ENCODE measurements at regions not wholly inside any gene's neighbourhood (a gene's known extent, or its start where the extent isn't known, plus 50 kb on each side); places are given as distances from the start of the nearest gene placed in this dataset.

DNA sequence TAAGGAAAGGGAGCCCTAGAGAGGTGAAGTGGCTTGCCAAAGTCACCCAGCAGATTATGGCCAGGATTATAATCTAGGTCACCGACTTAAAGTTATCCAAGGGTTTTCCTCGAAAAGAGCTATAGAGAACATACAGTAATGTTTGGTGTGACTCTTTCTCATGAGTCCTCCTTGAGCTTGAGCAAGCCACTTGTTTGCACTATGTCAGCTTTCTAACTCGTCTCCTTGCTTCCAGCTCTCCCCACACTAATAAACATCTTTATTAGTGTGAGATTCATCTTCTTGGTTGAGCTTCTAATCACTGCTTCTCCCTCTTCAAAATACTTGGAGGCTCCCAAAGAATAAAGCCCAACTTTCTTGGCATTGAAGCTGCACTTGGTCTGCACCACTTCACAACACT is 390.0 kb upstream of the USP24 start:
- intact Hi-C loops (cut with DNase I; ENCODE audit: low total_unique reads) = no loop called here
- no peak for DNase-seq (ENCODE audit: low spot score in 2 of 2)
- 56 to 66% methylated on average over 3 of the region's 3 CpGs for WGBS, 2 donors
- no peak overlapping the region for H3K4me3 ChIP-seq (ENCODE audit: low read depth, poor library complexity, severe bottlenecking)
- TF ChIP-seq POLR2A (IDR thresholded peaks at IDR 0.05) = no peak
- TF ChIP-seq, protein P1, sequence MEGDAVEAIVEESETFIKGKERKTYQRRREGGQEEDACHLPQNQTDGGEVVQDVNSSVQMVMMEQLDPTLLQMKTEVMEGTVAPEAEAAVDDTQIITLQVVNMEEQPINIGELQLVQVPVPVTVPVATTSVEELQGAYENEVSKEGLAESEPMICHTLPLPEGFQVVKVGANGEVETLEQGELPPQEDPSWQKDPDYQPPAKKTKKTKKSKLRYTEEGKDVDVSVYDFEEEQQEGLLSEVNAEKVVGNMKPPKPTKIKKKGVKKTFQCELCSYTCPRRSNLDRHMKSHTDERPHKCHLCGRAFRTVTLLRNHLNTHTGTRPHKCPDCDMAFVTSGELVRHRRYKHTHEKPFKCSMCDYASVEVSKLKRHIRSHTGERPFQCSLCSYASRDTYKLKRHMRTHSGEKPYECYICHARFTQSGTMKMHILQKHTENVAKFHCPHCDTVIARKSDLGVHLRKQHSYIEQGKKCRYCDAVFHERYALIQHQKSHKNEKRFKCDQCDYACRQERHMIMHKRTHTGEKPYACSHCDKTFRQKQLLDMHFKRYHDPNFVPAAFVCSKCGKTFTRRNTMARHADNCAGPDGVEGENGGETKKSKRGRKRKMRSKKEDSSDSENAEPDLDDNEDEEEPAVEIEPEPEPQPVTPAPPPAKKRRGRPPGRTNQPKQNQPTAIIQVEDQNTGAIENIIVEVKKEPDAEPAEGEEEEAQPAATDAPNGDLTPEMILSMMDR (IDR thresholded peaks at IDR 0.05) = no peak

DNA sequence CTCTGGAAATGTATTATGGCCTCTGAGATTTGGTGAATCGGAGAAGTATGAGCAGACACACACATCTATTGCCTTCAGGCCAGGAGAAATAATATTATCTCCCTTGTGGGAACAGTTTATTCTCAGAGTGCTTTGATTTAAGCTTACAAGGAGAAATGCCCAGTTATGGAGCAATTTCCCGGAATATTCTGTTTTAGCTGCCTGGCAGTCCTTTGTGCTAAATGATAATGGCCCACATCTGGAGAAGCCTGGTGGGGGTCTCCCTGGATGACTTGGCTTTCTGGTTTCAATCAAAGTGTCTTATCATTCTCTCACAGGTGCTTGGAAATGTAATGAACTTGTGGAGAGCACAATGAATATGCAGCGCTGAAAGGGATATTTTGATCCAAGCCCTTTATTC is 389.6 kb upstream of the USP24 start:
- 62 to 63% methylated on average over 3 of the region's 3 CpGs for WGBS, 2 donors
- DNase-seq (ENCODE audit: low spot score in 2 of 2) = no peak
- no peak overlapping the region for H3K4me3 ChIP-seq (ENCODE audit: low read depth, poor library complexity, severe bottlenecking)
- intact Hi-C loops (cut with DNase I; ENCODE audit: low total_unique reads) = no loop called here
- no peak for TF ChIP-seq POLR2A (IDR thresholded peaks at IDR 0.05)
- TF ChIP-seq, protein P1 (IDR thresholded peaks at IDR 0.05) = no peak

DNA sequence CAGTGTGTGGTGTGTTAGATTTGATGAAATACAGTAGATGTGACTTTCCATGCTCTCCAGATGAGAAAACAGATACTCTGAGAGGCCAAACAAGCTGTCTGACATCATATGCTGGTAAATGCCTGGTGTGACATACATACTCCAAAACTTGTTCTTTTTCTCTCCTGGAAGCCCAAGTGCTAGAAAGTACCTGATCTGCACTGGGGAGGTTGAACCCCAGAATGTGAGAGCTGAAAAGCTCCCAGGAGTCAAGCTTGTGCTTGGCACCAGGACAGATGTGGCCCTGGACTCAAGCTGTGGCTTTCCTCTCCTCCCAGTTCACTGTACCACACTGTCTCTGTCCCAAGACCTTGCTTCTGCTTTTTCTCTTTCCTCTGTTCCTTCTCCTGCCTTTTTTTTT is 389.0 kb upstream of the USP24 start:
- TF ChIP-seq POLR2A (IDR thresholded peaks at IDR 0.05) = no peak
- TF ChIP-seq, protein P1 (IDR thresholded peaks at IDR 0.05) = no peak
- H3K4me3 ChIP-seq (ENCODE audit: low read depth, poor library complexity, severe bottlenecking) = no peak overlapping the region
- no peak for DNase-seq (ENCODE audit: low spot score in 2 of 2)
- intact Hi-C loops (cut with DNase I; ENCODE audit: low total_unique reads) = no loop called here

DNA sequence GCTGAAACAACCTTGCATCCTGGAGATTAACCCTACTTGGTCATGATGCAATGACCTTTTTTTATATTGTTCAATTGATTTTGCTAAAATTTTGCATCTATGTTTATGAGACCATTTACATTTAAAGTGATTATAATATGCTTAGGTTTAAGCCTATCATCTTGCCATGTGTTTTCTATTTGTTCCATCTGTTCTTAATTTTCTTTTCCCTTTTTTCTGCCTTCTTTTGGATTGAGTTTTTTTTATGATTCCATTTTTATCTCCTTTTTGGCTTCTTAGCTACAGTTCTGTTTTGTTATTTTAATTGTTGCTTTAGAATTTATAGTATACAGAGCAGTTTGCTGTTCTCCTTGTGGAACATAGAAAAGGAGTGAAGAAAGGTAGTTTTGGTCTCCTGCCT is 385.1 kb upstream of the USP24 start:
- no peak for TF ChIP-seq POLR2A (IDR thresholded peaks at IDR 0.05)
- TF ChIP-seq, protein P1 (IDR thresholded peaks at IDR 0.05) = no peak
- H3K4me3 ChIP-seq (ENCODE audit: low read depth, poor library complexity, severe bottlenecking) = no peak overlapping the region
- intact Hi-C loops (cut with DNase I; ENCODE audit: low total_unique reads) = no loop called here
- no peak for DNase-seq (ENCODE audit: low spot score in 2 of 2)

DNA sequence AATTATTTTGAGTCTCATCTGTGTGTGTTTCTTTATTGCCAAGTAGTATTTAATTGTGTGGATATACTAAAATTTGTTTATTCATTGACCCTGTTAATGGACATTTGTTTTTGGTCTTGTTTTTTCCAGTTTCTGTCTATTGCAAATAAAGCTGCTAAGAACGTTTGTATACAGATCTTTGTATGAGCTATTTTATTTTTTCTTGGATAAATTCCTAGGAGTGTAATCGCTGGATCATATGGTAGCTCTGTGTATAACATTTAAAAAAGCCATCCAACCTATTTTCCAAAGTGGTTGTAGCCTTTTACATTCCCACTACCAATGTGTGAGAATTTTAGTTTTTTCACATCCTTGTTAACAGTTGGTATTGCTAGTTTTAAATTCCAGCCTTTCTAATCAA is 382.7 kb upstream of the USP24 start:
- no peak overlapping the region for H3K4me3 ChIP-seq (ENCODE audit: low read depth, poor library complexity, severe bottlenecking)
- DNase-seq (ENCODE audit: low spot score in 2 of 2) = no peak
- WGBS, 2 donors = 21 to 70% methylated on average over 2 of the region's 2 CpGs
- intact Hi-C loops (cut with DNase I; ENCODE audit: low total_unique reads) = no loop called here
- no peak for TF ChIP-seq POLR2A (IDR thresholded peaks at IDR 0.05)
- TF ChIP-seq, protein P1 (IDR thresholded peaks at IDR 0.05) = no peak

DNA sequence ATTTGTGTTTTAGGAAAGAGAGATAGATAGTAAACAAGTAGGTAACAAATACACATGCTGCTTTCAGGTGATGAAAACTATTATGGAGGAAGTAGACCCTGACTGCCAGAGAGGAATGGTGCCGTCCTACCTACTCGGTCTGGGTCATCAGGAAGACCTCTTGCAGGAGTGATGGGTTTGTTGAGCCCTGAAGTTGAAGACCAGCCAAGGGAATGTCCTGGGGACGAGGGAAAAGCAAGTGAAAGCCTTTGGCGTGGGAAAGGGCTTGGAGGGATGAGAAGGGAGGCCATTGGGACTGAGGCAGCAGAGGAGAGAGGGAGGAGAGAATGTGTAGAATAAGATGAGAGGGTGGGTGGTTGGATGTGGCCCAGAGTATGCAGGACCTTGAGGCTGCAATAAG is 379.5 kb upstream of the USP24 start:
- intact Hi-C loops (cut with DNase I; ENCODE audit: low total_unique reads) = no loop called here
- TF ChIP-seq, protein P1 (IDR thresholded peaks at IDR 0.05) = no peak
- TF ChIP-seq POLR2A (IDR thresholded peaks at IDR 0.05) = no peak
- no peak overlapping the region for H3K4me3 ChIP-seq (ENCODE audit: low read depth, poor library complexity, severe bottlenecking)
- DNase-seq (ENCODE audit: low spot score in 2 of 2) = no peak
- WGBS, 2 donors = 93% methylated on average over 4 of the region's 4 CpGs

All from lower leg skin (tissue), 4 donors.